Mucosa of descending colon (tissue), 3 donors: ENCODE measurements at regions not wholly inside any gene's neighbourhood (a gene's known extent, or its start where the extent isn't known, plus 50 kb on each side); places are given as distances from the start of the nearest gene placed in this dataset.

ENCODE experiments used
- ATAC-seq: fragments of 200-7000 bp; cut with Tn5 transposase; one replicate; pipeline ENCODE4 v1.9.1; 2020; ENCODE audit warnings: mild to moderate bottlenecking, moderate library complexity
- DNase-seq, 3 donors: peaks; one replicate each; pipeline ENCODE4 v3.0.0-alpha.2; 2020
- H3K36me3 ChIP-seq: fragments of 200-600 bp; one replicate; pipeline ENCODE4 v1.8.0; 2021; ENCODE audit warnings: low read depth, mild to moderate bottlenecking
- H3K4me1 ChIP-seq: fragments of 200-600 bp; one replicate; pipeline ENCODE4 v1.8.0; 2021; ENCODE audit warnings: low read depth, mild to moderate bottlenecking
- H3K4me3 ChIP-seq: fragments of 200-600 bp; one replicate; pipeline ENCODE4 v1.8.0; 2021; ENCODE audit warnings: mild to moderate bottlenecking
- H3K9me3 ChIP-seq: fragments of 200-600 bp; one replicate; pipeline ENCODE4 v1.8.0; 2021; ENCODE audit warnings: mild to moderate bottlenecking
- intact Hi-C, 2 donors: fragments of 100-400 bp; cut with DNase I in 1 of 2; cut with micrococcal nuclease in 1 of 2; formaldehyde crosslinking; loops; one replicate each; pipeline versions ENCODE4 v1.11.0 to v1.11.1; 2022; cut with DNase I, micrococcal nuclease
- TF ChIP-seq, protein P1 (sequence below): fragments of 200-600 bp; IDR thresholded peaks from one replicate; pipeline ENCODE4 v1.8.0; 2022; ENCODE audit warnings: antibody characterized with exemption, mild to moderate bottlenecking
- donor health status: DM: no; HTN: no; CAD: no; lungs with moderate emphysema.
- donor health status: DM: no; HTN: no; CAD: no.
- donor health status: DM: no; HTN: yes; CAD: no.

GRCh38 chr16:86137359-86137758 lies 238.4 kb downstream of the IRF8 start:
- Histone ChIP-seq H3K36me3 (no peaks in the 10 kb centered on the region), H3K9me3 (no peaks in the 10 kb centered on the region), H3K4me1 (no peaks in the 10 kb centered on the region), H3K4me3 (no peak overlapping the region)
- ATAC-seq (no peak), DNase-seq (no peak)
- intact Hi-C loops, result no loop called here
- TF ChIP-seq, protein P1, sequence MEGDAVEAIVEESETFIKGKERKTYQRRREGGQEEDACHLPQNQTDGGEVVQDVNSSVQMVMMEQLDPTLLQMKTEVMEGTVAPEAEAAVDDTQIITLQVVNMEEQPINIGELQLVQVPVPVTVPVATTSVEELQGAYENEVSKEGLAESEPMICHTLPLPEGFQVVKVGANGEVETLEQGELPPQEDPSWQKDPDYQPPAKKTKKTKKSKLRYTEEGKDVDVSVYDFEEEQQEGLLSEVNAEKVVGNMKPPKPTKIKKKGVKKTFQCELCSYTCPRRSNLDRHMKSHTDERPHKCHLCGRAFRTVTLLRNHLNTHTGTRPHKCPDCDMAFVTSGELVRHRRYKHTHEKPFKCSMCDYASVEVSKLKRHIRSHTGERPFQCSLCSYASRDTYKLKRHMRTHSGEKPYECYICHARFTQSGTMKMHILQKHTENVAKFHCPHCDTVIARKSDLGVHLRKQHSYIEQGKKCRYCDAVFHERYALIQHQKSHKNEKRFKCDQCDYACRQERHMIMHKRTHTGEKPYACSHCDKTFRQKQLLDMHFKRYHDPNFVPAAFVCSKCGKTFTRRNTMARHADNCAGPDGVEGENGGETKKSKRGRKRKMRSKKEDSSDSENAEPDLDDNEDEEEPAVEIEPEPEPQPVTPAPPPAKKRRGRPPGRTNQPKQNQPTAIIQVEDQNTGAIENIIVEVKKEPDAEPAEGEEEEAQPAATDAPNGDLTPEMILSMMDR, result no peak

DNA sequence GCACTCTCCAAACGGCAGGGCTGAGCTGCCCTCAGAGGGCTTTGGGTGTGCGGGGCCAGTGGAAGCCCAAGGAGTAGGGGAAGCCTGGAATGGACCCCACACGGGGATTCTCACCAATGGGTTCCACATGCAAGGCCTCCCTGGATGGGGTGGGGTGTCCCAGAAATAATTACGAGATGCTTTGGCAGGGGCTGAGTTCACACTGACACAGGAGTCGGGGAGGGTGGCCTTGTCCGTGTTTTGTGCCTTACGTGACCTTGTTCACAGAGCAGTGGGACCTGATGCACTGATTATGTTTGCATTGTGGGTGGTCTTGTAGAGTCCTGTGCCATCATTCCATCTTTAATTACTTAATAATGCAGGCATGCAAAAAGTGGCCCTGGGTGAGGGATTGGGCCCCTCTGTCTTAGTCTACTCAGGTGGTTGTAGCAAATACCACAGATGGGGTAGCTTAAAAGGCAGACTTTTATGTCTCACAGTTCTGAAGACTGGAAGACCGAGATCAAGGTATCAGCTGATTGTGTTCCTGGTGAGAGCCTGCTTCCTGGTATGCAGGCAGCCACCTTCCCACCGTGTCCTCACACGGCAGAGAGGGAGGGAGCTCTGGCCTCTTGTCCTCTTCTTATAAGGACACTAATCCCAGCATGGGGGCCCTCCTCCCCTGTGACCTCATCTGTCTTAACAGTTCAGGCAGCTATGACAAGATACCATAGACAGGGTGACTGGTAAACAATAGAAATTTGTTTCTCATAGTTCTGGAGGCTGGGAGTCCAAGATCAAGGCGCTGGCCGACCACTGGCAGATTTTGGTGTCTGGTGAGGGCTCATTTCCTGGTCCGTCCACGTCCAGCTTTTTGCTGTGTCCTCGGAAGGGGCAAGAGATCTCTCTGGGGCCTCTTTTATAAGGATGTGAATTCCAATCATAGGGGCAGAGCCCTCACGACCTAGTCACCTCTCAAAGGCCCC lies 239.4 kb downstream of the IRF8 start:
- TF ChIP-seq, protein P1, result no peak
- Histone ChIP-seq H3K36me3 (no peaks in the 10 kb centered on the region), H3K4me3 (no peak overlapping the region), H3K4me1 (no peaks in the 10 kb centered on the region), H3K9me3 (no peaks in the 10 kb centered on the region)
- intact Hi-C loops, result no loop called here
- no peak for DNase-seq
- ATAC-seq, result no peak

DNA sequence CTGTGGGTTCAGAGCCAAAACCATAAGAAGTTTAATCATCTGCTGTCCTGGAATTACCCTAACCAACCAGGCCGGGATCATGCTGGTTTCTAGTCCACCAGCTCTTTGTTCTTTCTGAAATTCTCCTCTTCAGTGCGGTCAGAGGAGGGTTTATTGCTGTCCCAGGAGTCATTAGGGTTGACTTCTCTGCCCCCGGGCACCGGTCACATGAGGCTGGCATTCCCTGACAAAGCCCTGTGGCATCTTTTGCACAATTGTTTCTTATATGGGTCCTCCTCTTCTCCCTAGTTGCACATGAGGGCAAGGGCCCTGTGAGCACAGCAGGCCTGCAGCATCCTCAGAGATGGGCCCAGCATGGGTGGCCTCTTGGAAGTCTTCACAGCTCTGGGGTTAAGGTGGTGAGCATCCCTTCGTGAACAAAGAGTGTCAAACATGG lies 243.9 kb downstream of the IRF8 start:
- Histone ChIP-seq H3K4me3 (no peak overlapping the region), H3K36me3 (no peaks in the 10 kb centered on the region), H3K4me1 (no peaks in the 10 kb centered on the region), H3K9me3 (no peaks in the 10 kb centered on the region)
- ATAC-seq (no peak), DNase-seq (no peak)
- intact Hi-C loops, result no loop called here
- TF ChIP-seq, protein P1, result no peak

GRCh38 chr16:86143666-86144065 lies 244.7 kb downstream of the IRF8 start:
- DNase-seq, result no peak
- no peaks in the 10 kb centered on the region for H3K9me3 ChIP-seq
- no peaks in the 10 kb centered on the region for H3K4me1 ChIP-seq
- ATAC-seq, result no peak
- no peaks in the 10 kb centered on the region for H3K36me3 ChIP-seq
- TF ChIP-seq, protein P1, result no peak
- intact Hi-C loops, result no loop called here
- no peak overlapping the region for H3K4me3 ChIP-seq

DNA sequence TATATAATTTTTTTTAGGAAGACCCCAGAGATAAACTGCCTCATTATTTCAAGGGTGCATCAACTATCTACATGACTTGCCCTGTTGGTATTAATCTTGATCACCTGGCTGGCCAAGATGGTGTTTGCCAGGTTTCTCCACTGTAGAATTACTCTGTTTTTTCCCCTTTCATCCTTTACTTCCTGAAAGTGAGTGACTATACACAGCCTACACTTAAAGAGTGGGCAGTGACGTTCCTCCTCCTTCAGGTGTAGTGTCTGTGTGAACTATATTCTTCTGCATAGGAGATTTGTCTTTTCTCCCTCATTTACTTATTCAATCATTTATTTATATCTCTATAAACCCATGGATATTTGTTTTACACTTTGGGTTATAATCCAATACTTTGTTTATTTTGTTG lies 246.7 kb downstream of the IRF8 start:
- Histone ChIP-seq H3K4me3 (no peak overlapping the region), H3K36me3 (no peaks in the 10 kb centered on the region), H3K4me1 (no peaks in the 10 kb centered on the region), H3K9me3 (no peaks in the 10 kb centered on the region)
- no peak for DNase-seq
- intact Hi-C loops, result no loop called here
- ATAC-seq, result no peak
- TF ChIP-seq, protein P1, result no peak
